Activated CD8-positive, alpha-beta memory T cell treated with anti-CD3 and anti-CD28 coated beads, Interleukin-2, amount 10 ng/mL, durations not matched to agents 7 days and 5 days (primary cell): ENCODE measurements at regions not wholly inside any gene's neighbourhood (a gene's known extent, or its start where the extent isn't known, plus 50 kb on each side); places are given as distances from the start of the nearest gene placed in this dataset.

Experiments used
- ATAC-seq: fragments of 150-1000 bp; cut with Tn5 transposase; one replicate; pipeline ENCODE4 v1.10.0; 2021; ENCODE audit warnings: moderate library complexity
- CTCF ChIA-PET: fragments of 350-600 bp; sonication (Branson Sonifier 250); formaldehyde crosslinking; loops from one replicate; lab custom pipeline; 2021; ENCODE audit warnings: antibody characterized with exemption; lab: Charles Lee
- DNase-seq: peaks from one replicate; pipeline ENCODE4 v3.0.0-alpha.2; 2020
- H3K27ac Mint-ChIP-seq: one replicate; pipeline ENCODE4 v1.8.0; 2021; ENCODE audit warnings: mild to moderate bottlenecking, mixed read lengths
- H3K27me3 Mint-ChIP-seq: one replicate; pipeline ENCODE4 v1.8.0; 2021; ENCODE audit warnings: mixed read lengths
- H3K36me3 Mint-ChIP-seq: one replicate; pipeline ENCODE4 v1.8.0; 2021; ENCODE audit warnings: mild to moderate bottlenecking, mixed read lengths
- H3K4me1 Mint-ChIP-seq: one replicate; pipeline ENCODE4 v1.8.0; 2021; ENCODE audit warnings: mixed read lengths
- H3K4me3 Mint-ChIP-seq: one replicate; pipeline ENCODE4 v1.8.0; 2021; ENCODE audit warnings: mild to moderate bottlenecking, moderate library complexity, mixed read lengths
- H3K9me3 Mint-ChIP-seq: one replicate; pipeline ENCODE4 v1.8.0; 2022; ENCODE audit warnings: low read depth, mixed read lengths

GRCh38 chr2:199527071-199527470 lies 69.3 kb upstream of the SATB2 start:
- DNase-seq (no peak), ATAC-seq (no peak)
- CTCF ChIA-PET, result no interaction called here
- Mint-ChIP-seq H3K9me3 (no peaks in the 10 kb centered on the region), H3K4me3 (no peak overlapping the region), H3K4me1 (no peaks in the 10 kb centered on the region), H3K27ac (no peak overlapping the region), H3K27me3 (no peaks in the 10 kb centered on the region), H3K36me3 (no peaks in the 10 kb centered on the region)

GRCh38 chr2:199524689-199525574 lies 67.2 kb upstream of the SATB2 start:
- H3K4me1 Mint-ChIP-seq, result no peaks in the 10 kb centered on the region
- ATAC-seq (no peak), DNase-seq (no peak)
- CTCF ChIA-PET, result no interaction called here
- H3K4me3 Mint-ChIP-seq, result no peak overlapping the region
- no peaks in the 10 kb centered on the region for H3K9me3 Mint-ChIP-seq
- peaks cover 3% of the 10 kb centered on the region for H3K27me3 Mint-ChIP-seq
- H3K27ac Mint-ChIP-seq, result no peak overlapping the region
- no peaks in the 10 kb centered on the region for H3K36me3 Mint-ChIP-seq

GRCh38 chr2:199509403-199509802 lies 51.7 kb upstream of the SATB2 start:
- Mint-ChIP-seq H3K4me1 (no peaks in the 10 kb centered on the region), H3K4me3 (no peak overlapping the region), H3K36me3 (no peaks in the 10 kb centered on the region), H3K9me3 (no peaks in the 10 kb centered on the region), H3K27me3 (no peaks in the 10 kb centered on the region), H3K27ac (no peak overlapping the region)
- CTCF ChIA-PET, result no interaction called here
- no peak for ATAC-seq
- DNase-seq, result no peak
